Mammary epithelial cell (primary cell): ENCODE measurements at regions not wholly inside any gene's neighbourhood (a gene's known extent, or its start where the extent isn't known, plus 50 kb on each side); places are given as distances from the start of the nearest gene placed in this dataset.

Experiments
- CTCF ChIP-seq, 2 donors: IDR thresholded peaks in 1 of 2; conservative IDR thresholded peaks in 1 of 2; 2 replicates each; pipeline ENCODE4 v1.5.1; 2011 to 2012; ENCODE audit warnings: inconsistent platforms in 2 of 2, low read length in 2 of 2, mild to moderate bottlenecking in 2 of 2, control low read depth in 1 of 2, low read depth in 1 of 2; ENCODE audit not compliant: insufficient read depth in 1 of 2; ENCODE audit errors: extremely low read depth in 1 of 2
- EZH2 ChIP-seq: IDR thresholded peaks from 2 replicates; pipeline ENCODE4 v1.6.1; 2012; ENCODE audit warnings: low read length, inconsistent platforms, borderline replicate concordance

DNA sequence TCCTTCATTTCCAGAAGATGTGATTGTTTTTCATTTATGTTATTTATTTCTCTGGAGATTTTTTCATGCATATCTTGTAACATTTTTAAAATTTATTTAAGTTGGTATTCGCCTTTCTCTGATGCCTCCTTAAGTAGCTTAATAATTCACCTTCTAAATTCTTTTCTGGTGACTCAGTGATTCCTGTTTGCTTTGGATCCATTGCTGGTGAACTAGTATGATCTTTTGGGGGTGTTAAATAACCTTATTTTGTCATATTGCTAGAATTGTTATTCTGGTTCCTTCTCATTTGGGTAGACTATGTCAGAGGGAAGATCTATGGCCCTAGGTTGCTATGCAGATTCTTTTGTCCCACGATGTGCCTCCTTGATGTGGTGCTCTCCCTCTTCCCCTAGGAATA lies 1347.2 kb upstream of the B3GALT2 start:
- TF ChIP-seq CTCF (conservative IDR thresholded peaks at IDR 0.05 in 1 of 2, IDR thresholded peaks at IDR 0.05 in 1 of 2; ENCODE audit: extremely low read depth in 1 of 2, insufficient read depth in 1 of 2, low read depth in 1 of 2, low read length in 2 of 2) (no peak), EZH2 (no peak)
